ENCODE measurements at regions not wholly inside any gene's neighbourhood (a gene's known extent, or its start where the extent isn't known, plus 50 kb on each side); places are given as distances from the start of the nearest gene placed in this dataset.
"Not testable (repeated sequence)": the region's sequence is repeated elsewhere in the genome, so short reads cannot be mapped to it uniquely, and the experiment has no call there.

DNA sequence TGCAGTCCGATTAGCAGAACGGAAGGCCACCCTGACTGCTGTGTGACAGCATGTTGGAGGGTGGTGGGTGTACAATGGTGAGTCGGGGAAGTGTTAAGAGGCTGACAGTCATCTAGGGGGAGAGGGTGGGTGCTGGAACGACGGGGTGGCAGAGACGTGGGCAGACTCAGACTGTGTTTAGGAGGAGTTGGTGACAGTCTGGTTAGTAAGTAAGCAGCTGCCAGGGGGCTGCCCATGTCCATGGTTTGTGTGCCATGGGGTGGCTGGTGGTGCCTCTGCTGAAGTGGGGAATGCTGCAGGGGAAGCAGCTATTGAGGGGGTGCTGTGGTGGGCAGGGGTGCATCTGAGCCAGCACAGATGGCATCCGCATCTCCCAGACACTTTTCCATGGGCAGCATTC, 51.3 kb upstream of the BOD1 start:
- no peak for DNase-seq (ENCODE audit: low spot score)

DNA sequence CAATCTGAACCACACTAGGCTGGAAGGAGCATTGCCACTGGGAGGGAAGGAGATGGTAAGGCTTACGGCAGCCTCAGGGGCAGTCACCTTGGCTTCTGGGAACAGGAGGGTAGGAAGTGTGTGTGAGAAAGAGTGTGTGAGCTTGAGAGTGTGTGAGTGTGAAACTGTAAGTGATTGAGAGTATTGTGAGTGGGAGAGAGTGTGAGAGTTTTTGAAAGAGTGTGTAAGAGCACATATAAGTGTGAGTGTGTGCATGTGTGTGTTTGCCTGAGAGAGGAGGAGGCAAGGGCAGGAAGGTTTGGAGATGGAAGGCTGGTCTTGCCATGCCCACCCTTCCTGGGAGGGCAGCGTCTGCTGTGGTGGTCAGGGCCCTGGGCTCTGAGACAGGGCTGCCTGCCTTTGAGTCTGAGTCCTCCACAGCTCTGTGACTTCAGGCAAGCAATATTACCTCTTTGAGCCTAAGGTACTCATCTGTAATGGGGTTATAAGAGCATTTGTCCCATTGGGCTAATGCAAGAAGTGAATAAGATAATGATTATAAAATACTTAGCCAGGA, 51.9 kb upstream of the BOD1 start:
- DNase-seq (ENCODE audit: low spot score): no peak

DNA sequence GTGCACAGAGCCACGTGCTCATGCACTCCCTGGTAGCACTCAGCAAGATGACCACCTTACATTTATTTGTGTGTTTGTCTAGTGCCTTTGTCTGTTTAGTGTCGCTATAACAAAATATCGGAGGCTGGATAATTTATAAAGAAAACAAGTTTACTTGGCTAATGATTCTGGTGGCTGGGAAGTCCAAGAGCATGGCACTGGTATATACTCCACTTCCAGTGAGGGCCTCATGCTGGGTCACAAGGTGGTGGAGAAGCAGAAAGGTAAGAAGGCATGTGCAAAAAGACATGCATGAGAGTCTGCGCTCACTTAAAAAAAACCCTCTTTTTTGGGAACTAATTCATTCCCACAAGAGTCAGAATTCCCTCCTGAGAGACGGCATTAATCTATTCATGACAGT, 52.5 kb upstream of the BOD1 start:
- DNase-seq (ENCODE audit: low spot score): no peak

DNA sequence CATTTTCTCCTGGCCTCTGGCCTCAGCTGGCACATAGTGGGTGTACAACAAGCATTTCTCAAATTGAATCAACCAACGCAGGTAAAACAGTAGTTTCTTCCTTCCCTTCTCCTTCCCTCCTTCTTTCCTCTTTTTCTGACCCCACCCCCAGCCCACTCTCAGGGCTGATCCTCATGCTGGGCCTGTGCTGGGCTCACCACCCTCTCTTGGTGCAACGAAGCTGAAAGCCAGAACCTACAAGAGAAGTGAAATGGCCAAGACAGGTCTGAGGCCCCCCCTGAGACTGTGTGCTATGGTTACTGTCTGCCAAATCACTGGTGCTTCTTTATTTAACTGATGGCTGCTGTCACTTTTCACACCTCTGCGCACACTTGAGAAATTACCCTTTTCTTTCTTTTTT, 53.0 kb upstream of the BOD1 start:
- no peak for DNase-seq (ENCODE audit: low spot score)

DNA sequence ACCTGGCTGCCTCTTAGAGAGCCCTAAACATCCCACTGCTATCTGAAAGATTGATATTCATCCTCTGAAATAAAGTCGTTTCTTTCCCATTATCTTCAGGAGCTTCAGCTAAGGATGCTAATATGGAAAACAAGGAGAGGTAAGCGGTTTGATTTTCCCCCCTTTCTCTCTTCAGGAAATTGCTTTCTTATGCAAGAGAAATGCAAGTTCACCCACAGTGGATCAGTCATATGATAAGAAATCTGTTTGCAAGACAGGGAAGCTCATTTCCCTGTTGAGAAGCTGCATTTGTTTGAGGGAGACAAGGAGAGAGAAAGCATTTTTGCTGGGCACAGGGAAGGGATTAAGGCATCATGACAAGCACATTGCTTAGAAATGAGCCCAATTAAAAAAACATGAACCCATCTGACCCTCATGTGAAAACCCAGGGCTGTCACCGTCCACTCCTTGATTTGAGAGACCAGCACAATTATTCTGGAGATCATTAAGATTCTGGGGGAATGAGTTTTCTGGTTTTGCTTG, 53.7 kb upstream of the BOD1 start:
- no peak for DNase-seq (ENCODE audit: low spot score)

DNA sequence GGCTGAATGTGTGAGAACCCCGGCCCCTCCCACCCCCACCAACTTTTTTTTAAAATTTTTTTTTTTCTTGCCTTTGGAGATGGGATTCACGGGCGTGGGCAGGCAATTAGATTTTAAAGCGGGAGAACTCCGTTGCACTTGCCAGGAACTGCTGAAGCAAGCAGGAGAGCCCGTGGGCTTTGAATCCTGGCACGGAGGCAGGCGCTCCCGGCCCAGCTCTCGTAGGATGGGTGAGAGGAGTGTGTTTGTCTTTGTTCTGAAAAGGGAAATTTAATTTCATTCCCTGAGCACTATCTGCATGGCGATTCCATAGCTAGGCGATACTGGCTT, 54.3 kb upstream of the BOD1 start:
- DNase-seq (ENCODE audit: low spot score): no peak

DNA sequence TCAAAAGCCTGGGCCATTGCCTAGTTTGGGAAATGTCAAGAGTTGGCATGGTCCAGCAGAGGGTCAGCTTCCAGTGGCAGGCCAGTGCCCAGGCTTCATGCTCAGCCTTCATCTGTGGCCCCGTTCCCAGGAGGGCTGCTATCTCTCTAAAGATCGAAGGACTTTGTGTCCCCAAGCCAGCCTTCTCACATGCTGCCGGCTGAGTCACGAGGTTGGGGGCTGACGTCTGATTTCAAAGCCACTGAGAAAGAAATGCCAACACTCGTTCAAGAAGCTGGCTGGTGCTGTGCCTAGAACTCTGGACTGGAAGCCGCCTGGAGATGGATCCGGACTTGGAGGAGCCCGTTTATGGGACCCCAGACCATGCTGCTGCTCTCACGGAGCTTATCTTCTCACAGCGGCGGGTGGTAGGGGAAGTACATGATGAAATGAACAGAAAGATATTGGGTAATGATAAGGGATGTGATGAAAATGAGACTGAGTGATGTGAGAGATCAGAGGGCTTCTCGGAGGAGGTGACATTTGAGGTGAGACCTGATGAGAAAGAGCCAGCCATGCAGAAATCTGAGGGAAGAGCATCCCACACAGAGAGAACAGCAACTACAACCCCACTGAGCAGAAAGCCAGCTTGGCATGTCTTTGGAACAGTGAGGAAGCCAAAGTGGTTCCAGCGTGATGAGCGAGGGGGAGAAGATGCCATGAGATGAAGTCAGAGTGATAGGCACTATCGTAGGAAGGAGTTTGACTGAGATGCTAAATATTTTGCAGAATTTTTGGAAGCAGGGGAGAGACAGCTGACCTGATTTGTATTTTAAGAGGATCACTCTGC, 54.9 kb upstream of the BOD1 start:
- no peak for DNase-seq (ENCODE audit: low spot score)

DNA sequence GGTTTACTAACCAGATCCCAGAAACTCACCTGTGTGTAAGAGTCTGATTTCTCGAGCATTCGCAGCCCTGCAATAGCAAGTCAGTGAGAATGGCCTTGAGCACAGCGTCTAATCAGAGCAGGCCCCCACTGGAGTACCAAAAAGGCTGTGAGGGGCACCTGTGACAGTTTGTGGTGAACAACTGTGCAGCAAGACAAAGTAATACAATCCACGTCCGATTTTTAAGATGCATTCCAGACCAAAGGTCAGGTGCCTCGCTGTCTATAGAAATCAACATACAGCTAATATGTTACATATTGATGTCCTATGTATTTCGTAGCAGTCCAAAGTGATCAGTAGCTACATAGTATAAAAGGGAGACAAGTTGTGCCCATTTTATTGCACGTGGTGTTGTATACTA, 55.7 kb upstream of the BOD1 start:
- no peak for DNase-seq (ENCODE audit: low spot score)

DNA sequence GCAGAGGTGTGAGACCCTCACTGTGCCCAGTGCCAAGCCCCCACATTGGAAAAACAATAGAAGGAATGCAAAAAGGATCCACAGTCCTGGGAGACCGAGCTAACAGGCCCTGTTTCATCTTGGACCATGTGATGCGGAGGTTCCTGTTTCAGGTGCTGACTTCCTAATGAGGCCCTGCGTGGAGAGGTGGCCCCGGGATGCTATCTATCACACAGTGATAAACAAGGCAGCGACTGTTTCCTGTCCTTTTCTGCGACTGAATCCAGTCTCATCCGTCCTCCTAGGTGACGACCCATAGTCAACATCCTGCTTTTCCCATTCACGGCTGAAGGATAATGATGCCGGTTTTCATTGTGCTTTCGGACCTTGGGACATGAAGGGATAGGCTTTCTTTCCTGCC, 56.4 kb upstream of the BOD1 start:
- DNase-seq (ENCODE audit: low spot score): no peak

DNA sequence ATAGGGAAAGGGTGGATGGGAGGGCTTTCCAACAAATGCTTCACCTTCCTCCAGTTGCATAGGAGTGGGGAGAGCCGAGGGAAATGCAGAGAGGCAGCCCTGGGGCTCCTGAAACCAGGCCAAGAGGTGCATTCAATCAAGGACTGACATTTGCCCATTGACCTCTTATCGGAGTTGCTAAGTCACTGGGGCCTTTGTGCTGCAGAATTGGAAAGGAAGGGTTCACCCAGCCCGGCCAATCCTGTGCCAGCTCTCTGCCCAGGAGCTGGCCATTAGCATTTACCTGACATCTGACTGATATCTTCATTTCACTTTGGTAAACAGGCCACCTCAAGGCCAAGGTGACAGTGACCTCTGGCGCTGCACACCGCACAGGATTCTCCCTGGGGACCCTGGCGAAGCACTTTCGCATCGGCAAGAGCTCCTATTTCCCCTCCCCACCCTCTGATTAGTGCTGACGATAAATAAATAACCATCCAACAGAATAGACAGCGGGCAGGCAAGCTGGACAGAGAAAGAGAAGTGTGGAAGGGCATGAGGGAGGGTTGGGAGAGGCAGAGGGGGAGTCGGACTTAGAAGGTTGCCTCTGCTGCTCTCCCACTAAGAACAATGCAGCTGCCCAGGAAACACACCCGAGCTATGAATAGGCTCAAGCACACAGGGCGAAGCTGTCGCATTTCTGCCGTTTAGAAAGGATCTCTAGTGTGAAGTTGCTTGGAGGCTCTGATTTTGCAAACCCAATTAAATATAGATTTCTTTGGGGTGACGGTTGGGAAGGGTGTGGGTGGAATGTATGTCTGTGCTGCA, 57.0 kb upstream of the BOD1 start:
- DNase-seq (ENCODE audit: low spot score): no peak

DNA sequence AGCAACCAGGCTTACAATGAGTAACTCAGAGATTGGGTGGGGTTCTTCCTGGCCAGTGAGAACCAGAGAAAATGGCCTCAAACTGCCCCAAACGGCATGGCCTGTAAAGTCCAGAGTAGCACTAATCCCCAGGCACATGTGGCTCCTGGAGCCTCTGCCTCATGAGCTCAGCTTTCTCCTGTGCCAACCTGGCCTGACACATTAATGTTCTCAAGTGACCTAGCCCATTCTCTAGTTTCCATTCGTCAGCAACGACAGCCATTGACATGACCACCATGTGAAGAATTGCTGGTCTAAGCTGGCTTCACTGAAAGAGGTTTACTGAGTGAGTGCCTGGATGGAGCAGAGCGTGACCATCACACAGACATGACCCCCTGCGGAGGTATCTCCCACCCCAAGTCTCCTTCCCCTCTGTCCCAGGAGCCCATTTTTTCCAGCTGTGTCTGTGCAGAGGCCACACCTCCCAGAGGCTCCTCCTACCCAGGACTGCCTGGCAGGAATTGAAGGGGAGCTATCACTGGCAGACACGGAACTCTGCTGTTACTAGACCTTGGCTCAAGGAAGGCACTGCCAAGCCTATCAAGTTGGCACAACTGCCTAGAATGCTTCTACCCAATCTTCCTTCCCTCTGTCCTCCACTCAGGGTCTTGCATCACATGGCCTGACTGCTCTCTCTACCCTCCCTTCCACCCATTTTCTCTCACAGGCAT, 59.0 kb upstream of the BOD1 start:
- DNase-seq (ENCODE audit: low spot score): no peak

DNA sequence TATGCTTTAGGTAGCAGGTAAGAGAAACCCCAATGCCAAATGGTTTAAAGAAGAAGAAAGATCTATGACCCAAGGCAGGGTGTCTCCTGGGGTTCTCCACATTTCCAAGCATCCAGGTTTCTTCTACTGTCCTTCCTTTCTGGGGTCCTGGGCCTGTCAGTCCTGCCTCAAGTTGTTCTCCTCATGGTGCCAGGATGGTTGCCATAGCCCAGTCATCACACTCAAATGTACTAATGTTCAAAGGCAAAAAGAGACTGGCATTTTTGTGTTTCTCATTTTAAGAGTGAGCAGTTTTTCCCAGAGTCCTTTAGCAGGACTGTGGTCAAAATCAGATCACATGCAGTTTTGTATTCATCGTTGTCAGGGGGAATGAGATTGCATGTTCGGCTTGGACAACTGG, 59.9 kb upstream of the BOD1 start:
- no peak for DNase-seq (ENCODE audit: low spot score)

DNA sequence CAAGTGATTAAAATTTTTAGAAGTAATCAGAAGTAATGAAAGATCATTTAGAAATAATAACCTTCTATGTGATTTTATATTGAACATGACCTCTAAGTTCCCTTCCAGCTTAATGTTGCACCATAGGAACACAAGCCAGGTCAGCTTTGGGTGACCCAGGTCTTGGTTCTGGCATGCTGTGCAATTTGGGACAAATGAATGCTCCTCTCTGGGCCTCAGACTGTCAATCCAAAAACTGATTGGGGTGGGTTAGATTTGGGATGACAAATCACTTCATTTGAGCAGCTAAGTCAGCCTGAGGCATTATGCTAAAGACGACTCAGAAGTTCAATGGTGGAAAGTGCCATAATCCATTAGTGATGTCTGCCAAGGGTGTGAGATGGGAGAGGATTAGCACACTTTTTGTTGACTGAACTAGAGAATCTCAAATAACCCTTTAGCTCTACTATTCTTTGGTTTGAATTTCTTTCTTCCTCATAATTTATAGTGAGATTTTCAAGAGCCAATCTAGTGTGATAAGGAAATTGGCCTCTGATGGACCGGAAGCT, 60.7 kb upstream of the BOD1 start:
- no peak for DNase-seq (ENCODE audit: low spot score)

DNA sequence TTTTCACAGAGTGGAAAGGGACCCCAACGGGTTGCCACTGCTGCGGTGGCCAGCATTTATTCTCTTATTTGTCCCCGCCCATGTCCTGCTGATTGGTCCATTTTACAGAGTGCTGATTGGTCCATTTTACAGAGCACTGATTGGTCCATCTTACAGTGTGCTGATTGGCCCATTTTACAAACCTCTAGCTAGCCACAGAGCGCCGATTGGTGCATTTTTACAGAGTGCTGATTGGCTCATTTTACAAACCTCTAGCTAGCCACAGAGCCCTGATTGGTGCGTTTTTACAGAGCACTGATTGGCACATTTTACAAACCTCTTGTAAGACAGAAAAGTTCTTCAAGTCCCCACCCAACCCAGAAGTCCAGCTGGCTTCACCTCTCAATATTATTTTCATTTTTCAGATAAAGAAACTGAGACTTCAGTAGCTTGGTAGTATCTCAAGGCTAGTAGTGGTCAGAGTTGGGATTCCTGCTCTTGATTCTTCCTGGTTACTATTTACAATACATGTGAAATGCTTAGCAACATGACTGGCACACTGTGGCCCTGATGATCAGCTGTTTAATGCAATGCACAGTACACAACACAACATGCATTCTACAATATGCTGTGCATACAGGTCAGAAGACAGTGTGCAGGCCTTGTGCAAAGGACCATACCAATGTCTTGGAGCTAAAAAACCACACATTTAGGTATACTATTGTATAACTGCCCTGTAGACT, 63.6 kb upstream of the BOD1 start:
- peak; percentile 30 for DNase-seq (ENCODE audit: low spot score)

DNA sequence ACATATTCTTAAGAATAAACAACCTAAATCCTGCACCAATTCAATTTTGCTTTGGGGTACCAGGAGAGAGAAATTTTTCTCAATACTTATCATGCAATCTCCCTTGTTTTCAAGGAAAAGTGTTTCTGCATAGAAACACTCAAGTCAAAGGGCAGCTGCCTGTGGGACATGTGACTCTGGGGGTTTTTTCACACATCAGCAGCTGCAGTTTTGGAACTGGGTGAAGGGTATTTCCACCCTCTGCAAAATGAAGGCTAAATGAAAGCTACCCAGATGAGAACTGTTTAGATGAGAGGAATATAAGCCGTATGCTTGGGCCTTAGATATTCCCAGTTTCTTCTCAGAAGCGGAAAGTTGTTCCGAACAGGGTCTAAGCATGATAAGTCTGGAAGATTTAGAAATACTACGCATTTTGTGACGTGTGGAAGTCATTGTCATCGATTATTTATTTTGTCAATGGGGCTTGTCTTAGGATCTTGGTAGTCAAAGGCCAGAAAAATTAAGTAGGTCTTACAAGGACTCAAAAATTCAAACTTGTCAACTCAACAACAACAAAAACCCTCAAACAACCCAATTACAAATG, 64.3 kb upstream of the BOD1 start:
- no peak for DNase-seq (ENCODE audit: low spot score)

DNA sequence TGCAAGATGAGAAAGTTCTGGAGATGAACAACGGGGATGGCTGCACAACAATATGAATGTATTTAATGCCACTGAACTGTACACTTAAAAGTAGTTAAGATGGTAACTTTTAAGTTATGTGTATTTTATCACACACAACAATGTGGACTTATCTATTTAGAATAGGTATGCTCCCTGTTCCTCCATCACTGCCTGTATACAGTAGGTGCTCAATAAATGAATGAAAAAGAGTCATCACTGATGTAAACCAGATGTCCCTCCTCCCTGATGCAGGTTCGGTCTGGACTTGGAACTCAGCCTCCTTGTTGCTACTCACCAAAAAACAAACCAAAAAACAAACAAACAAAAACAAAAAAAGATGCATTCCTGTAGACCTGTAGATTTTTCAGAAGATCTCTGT, 65.9 kb upstream of the BOD1 start:
- DNase-seq (ENCODE audit: low spot score): no peak

DNA sequence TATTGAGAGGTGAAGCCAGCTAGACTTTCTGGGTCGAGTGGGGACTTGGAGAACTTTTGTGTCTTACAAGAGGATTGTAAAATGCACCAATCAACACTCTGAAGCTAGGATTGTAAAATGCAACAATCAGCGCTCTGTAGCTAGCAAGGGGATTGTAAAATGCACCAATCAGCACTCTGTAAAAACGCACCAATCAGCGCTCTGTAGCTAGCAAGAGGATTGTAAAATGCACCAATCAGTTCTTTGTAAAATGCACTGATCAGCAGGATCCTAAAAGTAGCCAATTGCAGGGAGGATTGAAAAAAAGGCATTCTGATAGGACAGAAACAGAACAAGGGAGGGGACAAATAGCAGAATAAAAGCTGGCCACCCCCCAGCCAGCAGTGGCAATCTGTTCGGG, 68.1 kb upstream of the BOD1 start:
- DNase-seq (ENCODE audit: low spot score): not testable (repeated sequence)

DNA sequence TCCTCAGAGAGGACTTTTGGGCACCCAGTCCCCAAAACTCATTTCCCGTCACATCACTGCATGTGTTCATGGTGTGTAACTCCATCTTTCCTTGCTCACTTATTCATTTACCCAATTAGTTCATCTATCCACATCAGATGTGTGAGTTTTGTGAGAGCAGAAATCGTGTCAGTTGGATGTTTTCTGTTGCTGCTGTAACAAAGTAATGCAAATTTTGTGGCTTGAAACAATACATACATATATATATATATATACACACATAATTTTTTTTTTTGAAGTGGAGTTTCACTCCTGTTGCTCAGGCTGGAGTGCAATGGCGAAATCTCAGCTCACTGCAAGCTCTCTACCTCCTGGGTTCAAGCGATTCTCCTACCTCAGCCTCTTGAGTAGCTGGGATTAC, 70.5 kb upstream of the BOD1 start:
- no peak for DNase-seq (ENCODE audit: low spot score)

DNA sequence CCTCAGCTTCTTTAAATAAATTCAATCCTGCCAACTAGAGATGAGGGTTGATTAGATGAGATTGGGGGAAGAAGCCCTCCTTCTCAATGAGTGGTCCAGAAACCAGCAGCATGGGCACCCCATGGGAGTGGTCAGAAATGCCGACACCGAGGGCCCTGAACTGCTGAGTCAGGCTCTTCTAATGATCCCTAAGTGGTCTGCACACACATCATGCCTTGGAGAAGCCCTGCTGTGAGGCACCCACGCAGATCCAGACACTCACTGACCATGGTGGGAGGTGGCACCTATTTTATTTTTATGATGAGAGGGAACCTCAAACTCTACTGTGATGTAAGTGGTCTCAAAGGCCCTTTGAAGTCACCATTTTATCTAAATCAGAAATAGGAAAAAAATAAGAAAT, 72.3 kb upstream of the BOD1 start:
- peak; percentile 60 for DNase-seq (ENCODE audit: low spot score)

DNA sequence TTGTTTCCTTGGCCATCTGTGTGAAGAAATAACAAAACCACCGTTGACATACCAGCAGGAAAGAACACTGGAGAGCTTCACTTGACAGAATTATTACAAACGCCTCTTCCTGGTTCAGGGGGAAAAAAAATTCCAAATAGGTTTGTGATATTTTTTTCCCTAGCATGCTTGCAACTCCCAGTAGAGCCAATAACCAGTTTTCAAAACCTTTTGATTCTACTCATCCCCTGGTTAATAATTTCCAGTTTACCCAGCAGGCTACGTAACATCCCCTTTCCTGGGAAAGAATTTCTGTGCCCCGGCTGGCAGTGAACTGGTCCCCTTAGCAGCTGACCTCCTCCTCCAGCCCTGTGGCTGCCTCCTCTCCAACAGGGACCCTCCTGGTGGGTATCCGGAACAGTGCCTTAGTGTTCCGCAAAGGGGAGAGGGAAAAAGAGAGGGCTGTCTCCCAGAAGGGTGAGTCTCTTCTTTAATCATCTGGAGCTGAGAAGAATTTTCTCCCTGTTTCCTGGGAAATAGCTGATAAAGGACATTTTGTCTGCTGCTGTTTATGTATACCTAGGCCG, 72.8 kb upstream of the BOD1 start:
- no peak for DNase-seq (ENCODE audit: low spot score)

Measured in hematopoietic multipotent progenitor cell treated with erythropoietin and hydrocortisone succinate and interleukin-3 and kit ligand, for 17 days (in vitro differentiated cells).